DOHH2 (cell line): ENCODE measurements at regions not wholly inside any gene's neighbourhood (a gene's known extent, or its start where the extent isn't known, plus 50 kb on each side); places are given as distances from the start of the nearest gene placed in this dataset.

Experiments used
- H3F3A ChIP-seq: fragments of 200-600 bp; sonication (generic), shearing (Covaris generic); 2 replicates; pipeline ENCODE4 v1.6.0; 2016; ENCODE audit warnings: antibody characterized with exemption, mild to moderate bottlenecking; ENCODE audit not compliant: control insufficient read depth, insufficient read depth
- H3K27ac ChIP-seq: fragments of 200-600 bp; sonication (generic); 2 replicates; pipeline ENCODE4 v1.5.1; 2014; ENCODE audit warnings: low read depth, mild to moderate bottlenecking, low read length, moderate library complexity
- H3K27me3 ChIP-seq: fragments of 200-600 bp; sonication (generic); 2 replicates; pipeline ENCODE4 v1.6.1; 2014; ENCODE audit warnings: mild to moderate bottlenecking, low read length, mixed read lengths; ENCODE audit not compliant: control insufficient read depth
- H3K36me3 ChIP-seq: fragments of 200-600 bp; sonication (generic); 2 replicates; pipeline ENCODE4 v1.6.1; 2014; ENCODE audit warnings: mild to moderate bottlenecking, low read length, moderate library complexity, mixed read lengths; ENCODE audit not compliant: control insufficient read depth
- H3K4me1 ChIP-seq: fragments of 200-600 bp; sonication (generic); 2 replicates; pipeline ENCODE4 v1.6.1; 2014; ENCODE audit warnings: mild to moderate bottlenecking, low read length, mixed read lengths; ENCODE audit not compliant: control insufficient read depth
- H3K4me2 ChIP-seq: fragments of 200-600 bp; sonication (generic); 2 replicates; pipeline ENCODE4 v1.6.0; 2014; ENCODE audit warnings: mild to moderate bottlenecking, low read length, moderate library complexity
- H3K4me3 ChIP-seq: fragments of 200-600 bp; sonication (generic); 2 replicates; pipeline ENCODE4 v1.5.1; 2014; ENCODE audit warnings: mild to moderate bottlenecking, low read length, mixed read lengths
- H3K79me2 ChIP-seq: fragments of 200-600 bp; sonication (generic); 2 replicates; pipeline ENCODE4 v1.6.1; 2014; ENCODE audit warnings: mild to moderate bottlenecking, low read length, mixed read lengths; ENCODE audit not compliant: control insufficient read depth
- H3K9me2 ChIP-seq: fragments of 200-600 bp; sonication (generic); replicated peaks from 2 replicates; pipeline ENCODE4 v1.6.1; 2014; ENCODE audit warnings: mild to moderate bottlenecking, low read length, mixed read lengths; ENCODE audit not compliant: control insufficient read depth
- H3K9me3 ChIP-seq: fragments of 200-600 bp; sonication (generic); 2 replicates; pipeline ENCODE4 v1.6.1; 2014; ENCODE audit warnings: antibody characterized with exemption, low read length, mixed read lengths; ENCODE audit not compliant: control insufficient read depth, insufficient read depth
- H4K20me1 ChIP-seq: fragments of 200-600 bp; sonication (generic); 2 replicates; pipeline ENCODE4 v1.6.0; 2014; ENCODE audit warnings: low read depth, mild to moderate bottlenecking, antibody characterized with exemption, low read length, moderate library complexity; ENCODE audit not compliant: control insufficient read depth, insufficient read depth
- EZH2phosphoT487 ChIP-seq: fragments of 200-600 bp; sonication (generic); IDR thresholded peaks from 2 replicates; pipeline ENCODE4 v1.6.1; 2017; ENCODE audit warnings: borderline replicate concordance, mild to moderate bottlenecking, antibody characterized with exemption, low read length, moderate library complexity, mixed read lengths
- TF ChIP-seq, protein P1 (sequence below): fragments of 200-600 bp; sonication (generic); IDR thresholded peaks from one replicate; pipeline ENCODE4 v1.5.1; 2014; ENCODE audit warnings: antibody characterized with exemption, mild to moderate bottlenecking, low read depth, low read length; ENCODE audit not compliant: poor library complexity, severe bottlenecking

DNA sequence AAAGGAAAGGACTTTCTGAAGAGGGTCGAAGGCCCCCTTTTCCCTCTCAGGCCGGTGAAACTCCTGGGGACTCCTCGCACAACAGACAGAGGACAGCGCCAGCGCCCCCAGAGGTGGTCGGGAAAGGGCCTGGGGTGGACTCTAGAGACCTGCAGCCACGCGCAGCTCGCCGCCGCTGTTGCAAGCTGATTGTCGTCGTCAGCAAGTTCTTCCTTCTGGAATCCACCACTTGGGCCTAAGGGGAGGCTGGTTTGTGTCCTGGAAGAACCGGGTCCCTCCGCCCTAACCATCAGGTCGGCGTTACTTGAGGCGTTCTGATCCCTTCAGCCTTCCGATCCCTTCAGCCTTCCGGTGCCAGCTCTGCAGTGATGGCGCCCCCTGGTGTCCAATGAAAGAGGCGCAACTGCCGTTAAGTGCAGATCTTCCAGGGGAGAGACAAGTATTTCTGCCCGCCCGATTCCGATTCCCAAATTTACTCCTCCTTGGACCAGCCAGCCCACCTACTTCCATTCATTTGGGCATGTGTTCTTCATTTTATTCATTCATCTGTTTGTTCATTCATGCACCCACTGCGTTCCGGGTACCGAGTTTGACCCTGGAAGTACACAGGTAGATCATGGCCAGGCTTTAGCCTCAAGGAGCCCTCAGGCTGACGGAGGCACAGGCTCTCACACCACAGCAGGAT lies 77.2 kb upstream of the SLC6A11 start:
- Histone ChIP-seq H3K9me2 (no peaks in the 10 kb centered on the region), H3K27ac (no peak overlapping the region), H3K27me3 (no peaks in the 10 kb centered on the region), H3K4me1 (no peaks in the 10 kb centered on the region), H3K9me3 (peaks cover 4% of the 10 kb centered on the region; the same call in 1 of the 2 replicates), H3K79me2 (no peaks in the 10 kb centered on the region), H3K4me2 (0 out of 2 replicates have a peak overlapping the region, but pooled peaks have one; percentile 22), H3K36me3 (no peaks in the 10 kb centered on the region), H4K20me1 (no peaks in the 10 kb centered on the region), H3F3A (no peaks in the 10 kb centered on the region), H3K4me3 (no peak overlapping the region)
- no peak for TF ChIP-seq EZH2phosphoT487
- TF ChIP-seq, protein P1, sequence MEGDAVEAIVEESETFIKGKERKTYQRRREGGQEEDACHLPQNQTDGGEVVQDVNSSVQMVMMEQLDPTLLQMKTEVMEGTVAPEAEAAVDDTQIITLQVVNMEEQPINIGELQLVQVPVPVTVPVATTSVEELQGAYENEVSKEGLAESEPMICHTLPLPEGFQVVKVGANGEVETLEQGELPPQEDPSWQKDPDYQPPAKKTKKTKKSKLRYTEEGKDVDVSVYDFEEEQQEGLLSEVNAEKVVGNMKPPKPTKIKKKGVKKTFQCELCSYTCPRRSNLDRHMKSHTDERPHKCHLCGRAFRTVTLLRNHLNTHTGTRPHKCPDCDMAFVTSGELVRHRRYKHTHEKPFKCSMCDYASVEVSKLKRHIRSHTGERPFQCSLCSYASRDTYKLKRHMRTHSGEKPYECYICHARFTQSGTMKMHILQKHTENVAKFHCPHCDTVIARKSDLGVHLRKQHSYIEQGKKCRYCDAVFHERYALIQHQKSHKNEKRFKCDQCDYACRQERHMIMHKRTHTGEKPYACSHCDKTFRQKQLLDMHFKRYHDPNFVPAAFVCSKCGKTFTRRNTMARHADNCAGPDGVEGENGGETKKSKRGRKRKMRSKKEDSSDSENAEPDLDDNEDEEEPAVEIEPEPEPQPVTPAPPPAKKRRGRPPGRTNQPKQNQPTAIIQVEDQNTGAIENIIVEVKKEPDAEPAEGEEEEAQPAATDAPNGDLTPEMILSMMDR, result peak; percentile 96

DNA sequence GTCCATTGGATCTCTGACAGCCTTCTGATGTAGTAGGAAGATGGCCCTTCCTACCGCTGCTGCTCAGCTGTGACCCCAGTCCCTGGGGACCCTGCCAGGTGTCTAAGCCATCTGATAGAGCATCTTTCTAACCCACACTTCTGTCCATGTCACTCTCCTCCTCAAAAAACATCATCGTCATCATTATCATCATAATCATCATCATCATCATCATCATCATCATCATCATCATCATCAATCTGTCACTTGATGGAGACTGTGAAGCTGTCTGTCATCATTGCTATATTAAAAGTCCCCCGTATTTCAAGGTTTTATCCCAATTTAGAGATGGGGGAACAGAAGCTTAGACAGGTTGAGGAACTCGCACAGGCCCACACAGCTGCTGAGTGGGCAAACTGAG lies 75.1 kb upstream of the SLC6A11 start:
- Histone ChIP-seq H3K36me3 (no peaks in the 10 kb centered on the region), H3K9me3 (no peaks in the 10 kb centered on the region), H3K79me2 (no peaks in the 10 kb centered on the region), H3F3A (no peaks in the 10 kb centered on the region; the same call in 1 of the 2 replicates), H4K20me1 (no peaks in the 10 kb centered on the region), H3K27me3 (no peaks in the 10 kb centered on the region), H3K4me3 (no peak overlapping the region), H3K4me1 (no peaks in the 10 kb centered on the region), H3K4me2 (no peak overlapping the region), H3K27ac (no peak overlapping the region), H3K9me2 (no peaks in the 10 kb centered on the region)
- TF ChIP-seq, protein P1, result no peak
- TF ChIP-seq EZH2phosphoT487, result no peak

DNA sequence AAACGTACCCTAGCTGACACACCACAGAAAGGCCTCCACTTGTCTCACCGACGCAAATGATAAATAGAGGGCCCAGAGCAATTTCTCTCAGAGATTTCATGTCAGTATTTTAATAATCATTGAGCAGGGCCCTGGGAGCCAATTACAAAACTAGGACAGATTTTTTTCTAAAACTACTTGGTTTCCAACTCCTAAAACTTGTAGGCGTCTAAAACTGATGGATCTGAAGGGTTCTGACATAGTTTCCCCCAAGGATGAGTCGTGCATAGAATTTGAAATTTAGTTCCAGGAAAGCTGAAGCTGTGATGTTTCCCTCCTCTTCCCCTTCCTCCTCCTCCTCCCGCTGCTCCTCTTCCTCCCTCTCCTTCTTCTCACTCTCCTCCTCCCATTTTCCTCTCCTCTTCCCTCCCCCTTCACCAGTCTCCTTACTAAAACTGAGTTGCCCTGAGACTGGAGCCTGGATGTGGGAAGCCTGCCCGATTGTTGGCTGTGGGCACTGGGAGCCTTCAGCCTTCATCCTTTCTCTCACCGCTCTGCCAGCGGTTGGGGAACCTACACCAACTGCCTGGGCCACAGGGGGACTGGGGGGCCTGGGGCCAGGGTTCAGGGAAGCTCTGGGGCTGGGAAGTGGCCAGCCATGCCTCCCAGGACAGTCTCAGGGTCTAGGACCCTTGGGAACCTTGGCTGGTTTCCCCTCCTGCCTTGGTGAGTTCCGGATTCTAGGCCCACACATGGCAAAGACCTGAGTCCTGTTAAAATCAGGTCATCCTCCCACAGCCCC lies 73.9 kb upstream of the SLC6A11 start:
- Histone ChIP-seq H3K4me1 (no peaks in the 10 kb centered on the region), H3K27ac (no peak overlapping the region), H3K27me3 (no peaks in the 10 kb centered on the region), H3K4me3 (no peak overlapping the region), H4K20me1 (no peaks in the 10 kb centered on the region), H3K79me2 (no peaks in the 10 kb centered on the region), H3F3A (no peaks in the 10 kb centered on the region; the same call in 1 of the 2 replicates), H3K36me3 (no peaks in the 10 kb centered on the region), H3K9me3 (no peaks in the 10 kb centered on the region), H3K9me2 (no peaks in the 10 kb centered on the region), H3K4me2 (no peak overlapping the region)
- TF ChIP-seq, protein P1, result no peak
- no peak for TF ChIP-seq EZH2phosphoT487
